Fibroblast of lung (primary cell): ENCODE measurements at regions not wholly inside any gene's neighbourhood (a gene's known extent, or its start where the extent isn't known, plus 50 kb on each side); places are given as distances from the start of the nearest gene placed in this dataset.

Experiments
- DNase-seq, 2 donors: peaks; one replicate each; pipeline versions ENCODE4 v3.0.0 to v3.0.0-alpha.2; 2010; ENCODE audit warnings: low read depth in 2 of 2
- H2AFZ ChIP-seq: 2 replicates; pipeline ENCODE4 v1.5.1; 2012; ENCODE audit warnings: low read length, control low read depth, inconsistent platforms
- H3K27ac ChIP-seq: 2 replicates; pipeline ENCODE4 v1.5.1; 2011; ENCODE audit warnings: low read length, control low read depth; ENCODE audit not compliant: insufficient read depth
- H3K27me3 ChIP-seq: 2 replicates; pipeline ENCODE4 v1.5.1; 2011; ENCODE audit warnings: mild to moderate bottlenecking, low read length; ENCODE audit not compliant: control insufficient read depth, insufficient read depth
- H3K36me3 ChIP-seq: 2 replicates; pipeline ENCODE4 v1.5.1; 2011; ENCODE audit warnings: low read length; ENCODE audit not compliant: control insufficient read depth, insufficient read depth
- H3K4me1 ChIP-seq: 2 replicates; pipeline ENCODE4 v1.5.1; 2011; ENCODE audit warnings: low read length; ENCODE audit not compliant: control insufficient read depth, insufficient read depth; ENCODE audit errors: extremely low read depth
- H3K4me2 ChIP-seq: 2 replicates; pipeline ENCODE4 v1.5.1; 2011; ENCODE audit warnings: low read length, control low read depth; ENCODE audit not compliant: insufficient read depth; ENCODE audit errors: extremely low read depth
- H3K4me3 ChIP-seq, 4 experiments: fragments of 200-600 bp in 1 of 4; sonication (generic) in 1 of 4; replicated peaks in 1 of 4; 2 replicates each; pipeline ENCODE4 v1.5.1; 2011 to 2016; ENCODE audit warnings: low read length in 4 of 4, low read depth in 3 of 4, mild to moderate bottlenecking in 3 of 4, control low read depth in 2 of 4, inconsistent platforms in 1 of 4, mixed read lengths in 1 of 4; ENCODE audit not compliant: insufficient read depth in 1 of 4; ENCODE audit errors: control extremely low read depth in 1 of 4
- H3K79me2 ChIP-seq: 2 replicates; pipeline ENCODE4 v1.5.1; 2012; ENCODE audit warnings: mild to moderate bottlenecking, low read length, inconsistent platforms; ENCODE audit not compliant: control insufficient read depth, insufficient read depth
- H3K9ac ChIP-seq: 2 replicates; pipeline ENCODE4 v1.5.1; 2011; ENCODE audit warnings: mild to moderate bottlenecking, low read length, control low read depth; ENCODE audit not compliant: insufficient read depth
- H3K9me3 ChIP-seq: 2 replicates; pipeline ENCODE4 v1.5.1; 2012; ENCODE audit warnings: low read depth, low read length; ENCODE audit not compliant: control insufficient read depth, insufficient read depth
- H4K20me1 ChIP-seq: 2 replicates; pipeline ENCODE4 v1.5.1; 2011; ENCODE audit warnings: low read length; ENCODE audit not compliant: control insufficient read depth, insufficient read depth; ENCODE audit errors: extremely low read depth
- CTCF ChIP-seq, 2 donors: IDR thresholded peaks in 1 of 2; conservative IDR thresholded peaks in 1 of 2; 1 replicate in 1 of 2; 2 replicates in 1 of 2; pipeline ENCODE4 v1.5.1; 2011 to 2012; ENCODE audit warnings: low read length in 2 of 2, control low read depth in 1 of 2, inconsistent platforms in 1 of 2, low read depth in 1 of 2, mild to moderate bottlenecking in 1 of 2
- EZH2 ChIP-seq: IDR thresholded peaks from 2 replicates; pipeline ENCODE4 v1.5.1; 2012; ENCODE audit warnings: low read length, control low read depth, mild to moderate bottlenecking; ENCODE audit errors: missing control alignments

DNA sequence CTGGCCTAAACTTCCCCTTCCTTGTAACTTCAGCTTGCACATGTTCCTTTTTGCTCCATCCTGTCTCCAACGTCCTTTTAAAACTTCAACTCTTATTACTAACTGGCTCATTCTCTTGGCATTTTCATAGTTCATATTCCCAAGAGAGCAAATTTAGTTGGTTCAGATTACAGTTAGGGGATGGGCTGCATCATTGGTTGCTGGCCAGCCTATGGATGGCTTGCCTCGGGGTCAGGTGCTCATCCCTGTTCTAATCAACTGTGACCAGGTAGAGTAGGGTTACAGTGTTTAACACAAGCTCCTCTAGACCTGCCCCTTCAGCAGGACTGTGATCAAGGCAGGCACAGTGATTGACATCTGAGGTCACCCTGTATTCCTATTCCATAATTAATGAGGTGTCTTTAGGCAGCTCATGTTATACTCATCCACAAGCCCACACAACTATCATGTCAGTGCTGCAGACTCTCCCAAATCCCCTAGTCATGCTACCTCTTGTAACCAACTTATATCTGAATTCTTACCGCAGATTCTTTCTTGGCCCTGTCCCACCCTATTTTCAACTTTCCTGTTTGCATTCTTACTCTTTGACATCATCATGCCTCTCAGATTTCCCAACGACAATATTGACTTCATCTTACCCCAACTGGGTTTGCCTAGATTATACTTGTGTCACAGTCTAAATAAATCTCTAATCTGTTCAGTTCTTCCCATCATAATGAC lies 293.3 kb downstream of the MTX2 start:
- no peaks in the 10 kb centered on the region for H3K4me1 ChIP-seq
- no peaks in the 10 kb centered on the region for H3K36me3 ChIP-seq
- DNase-seq = peak; percentile 7 to 89
- no peak overlapping the region for H3K27ac ChIP-seq
- no peak for TF ChIP-seq CTCF (conservative IDR thresholded peaks at IDR 0.05 in 1 of 2, IDR thresholded peaks at IDR 0.05 in 1 of 2; ENCODE audit: low read depth in 1 of 2, low read length in 2 of 2)
- no peak for TF ChIP-seq EZH2
- no peak overlapping the region for H2AFZ ChIP-seq
- H3K9ac ChIP-seq = no peak overlapping the region
- no peak overlapping the region for H3K4me2 ChIP-seq
- peaks cover 8% of the 10 kb centered on the region for H3K27me3 ChIP-seq
- H3K79me2 ChIP-seq = no peaks in the 10 kb centered on the region
- no peak overlapping the region for H3K4me3 ChIP-seq
- no peaks in the 10 kb centered on the region for H4K20me1 ChIP-seq
- no peaks in the 10 kb centered on the region for H3K9me3 ChIP-seq

DNA sequence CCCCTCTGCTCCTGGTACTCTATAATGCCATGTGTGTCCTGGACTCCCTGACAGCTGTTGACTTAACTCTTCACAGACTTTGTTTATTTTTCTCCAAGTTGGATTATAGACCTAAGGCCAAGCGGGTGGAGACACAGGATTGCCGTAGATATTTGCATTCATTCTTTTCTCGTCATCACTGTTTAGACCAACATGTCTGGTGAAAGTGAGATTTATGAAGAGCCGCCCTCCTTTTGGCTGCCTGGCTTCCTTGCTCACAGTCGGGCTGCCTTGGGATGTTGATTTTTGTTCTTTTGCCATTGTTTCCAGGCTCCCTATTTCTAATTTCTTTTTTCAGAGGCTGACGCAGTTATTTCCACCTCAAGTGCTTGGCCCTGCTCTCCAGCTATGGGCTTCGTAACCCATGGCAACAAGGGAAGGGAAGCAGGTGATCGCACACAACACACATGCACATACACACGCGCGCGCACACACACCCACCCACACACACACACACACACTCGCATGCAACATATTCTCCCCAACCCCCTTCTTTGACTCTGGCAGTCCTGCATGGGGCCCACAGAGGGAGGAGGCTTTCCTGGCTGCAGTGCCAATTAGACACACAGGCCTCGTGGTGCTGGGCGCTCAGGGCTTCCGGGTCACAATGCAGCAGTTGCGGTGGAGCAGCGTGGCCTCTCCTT lies 296.5 kb downstream of the MTX2 start:
- Histone ChIP-seq H3K79me2 (no peaks in the 10 kb centered on the region), H4K20me1 (no peaks in the 10 kb centered on the region)

More for the DNA sequence above, 296.5 kb downstream of the MTX2 start:
- Histone ChIP-seq H3K36me3 (no peaks in the 10 kb centered on the region), H3K4me3 (no peak overlapping the region), H3K9me3 (no peaks in the 10 kb centered on the region), H2AFZ (no peak overlapping the region), H3K4me1 (no peaks in the 10 kb centered on the region), H3K9ac (no peak overlapping the region), H3K27ac (no peak overlapping the region), H3K27me3 (peaks cover 4% of the 10 kb centered on the region), H3K4me2 (no peak overlapping the region)
- TF ChIP-seq EZH2 (no peak), CTCF (conservative IDR thresholded peaks at IDR 0.05 in 1 of 2, IDR thresholded peaks at IDR 0.05 in 1 of 2; ENCODE audit: low read depth in 1 of 2, low read length in 2 of 2) (no peak)
- peak; percentile 9 to 53 for DNase-seq
